Liver (tissue), 8 donors: ENCODE measurements at regions not wholly inside any gene's neighbourhood (a gene's known extent, or its start where the extent isn't known, plus 50 kb on each side); places are given as distances from the start of the nearest gene placed in this dataset.

Source experiments
- DNase-seq: peaks from one replicate; pipeline ENCODE4 v3.0.0-alpha.2; 2017; ENCODE audit warnings: low spot score
- H3K27ac ChIP-seq, 2 donors: one replicate each; pipeline ENCODE4 v1.7.0; 2013; ENCODE audit warnings: inconsistent platforms in 2 of 2, low read length in 2 of 2, control low read depth in 1 of 2, low read depth in 1 of 2, mild to moderate bottlenecking in 1 of 2
- H3K27me3 ChIP-seq, 4 donors: one replicate each; pipeline versions ENCODE4 v1.6.1 to v1.7.0; 2013; ENCODE audit warnings: low read length in 3 of 4, inconsistent platforms in 1 of 4, mild to moderate bottlenecking in 1 of 4, moderate library complexity in 1 of 4; ENCODE audit not compliant: control insufficient read depth in 4 of 4, insufficient read depth in 4 of 4
- H3K36me3 ChIP-seq, 4 donors: one replicate each; pipeline versions ENCODE4 v1.6.1 to v1.7.0; 2013; ENCODE audit warnings: low read length in 3 of 4, mild to moderate bottlenecking in 3 of 4, low read depth in 1 of 4, moderate library complexity in 1 of 4; ENCODE audit not compliant: control insufficient read depth in 4 of 4, insufficient read depth in 3 of 4
- H3K4me1 ChIP-seq, 4 donors: one replicate each; pipeline versions ENCODE4 v1.6.1 to v1.7.0; 2013; ENCODE audit warnings: low read length in 3 of 4, mild to moderate bottlenecking in 3 of 4, moderate library complexity in 1 of 4; ENCODE audit not compliant: control insufficient read depth in 4 of 4, insufficient read depth in 4 of 4
- H3K4me3 ChIP-seq, 3 donors: one replicate each; pipeline versions ENCODE4 v1.6.1 to v1.7.0; 2013; ENCODE audit warnings: low read length in 3 of 3, control low read depth in 1 of 3, low read depth in 1 of 3, mild to moderate bottlenecking in 1 of 3
- H3K9ac ChIP-seq, 2 donors: one replicate each; pipeline ENCODE4 v1.7.0; 2013; ENCODE audit warnings: low read length in 2 of 2, mild to moderate bottlenecking in 2 of 2, moderate library complexity in 2 of 2, control low read depth in 1 of 2, low read depth in 1 of 2
- H3K9me3 ChIP-seq, 4 donors: one replicate each; pipeline versions ENCODE4 v1.6.1 to v1.7.0; 2013; ENCODE audit warnings: low read length in 3 of 4; ENCODE audit not compliant: control insufficient read depth in 4 of 4
- EGR1 ChIP-seq, 2 donors: IDR thresholded peaks; 2 replicates each; pipeline ENCODE4 v1.6.1; 2016 to 2018; ENCODE audit warnings: antibody characterized with exemption in 2 of 2, low read depth in 2 of 2
- FOXA1 ChIP-seq: IDR thresholded peaks from 2 replicates; pipeline ENCODE4 v1.6.1; 2016; ENCODE audit warnings: antibody characterized with exemption
- FOXA2 ChIP-seq: IDR thresholded peaks from 2 replicates; pipeline ENCODE4 v1.6.1; 2016; ENCODE audit warnings: antibody characterized with exemption
- GABPA ChIP-seq, 2 donors: IDR thresholded peaks in 1 of 2; conservative IDR thresholded peaks in 1 of 2; 2 replicates each; pipeline ENCODE4 v1.6.1; 2016; ENCODE audit warnings: antibody characterized with exemption in 2 of 2, mild to moderate bottlenecking in 1 of 2, moderate library complexity in 1 of 2
- HNF4A ChIP-seq, 2 donors: conservative IDR thresholded peaks; 2 replicates each; pipeline ENCODE4 v1.6.1; 2016; ENCODE audit warnings: antibody characterized with exemption in 2 of 2, mild to moderate bottlenecking in 2 of 2
- HNF4G ChIP-seq: IDR thresholded peaks from 2 replicates; pipeline ENCODE4 v1.6.1; 2016; ENCODE audit warnings: antibody characterized with exemption
- JUND ChIP-seq, 2 donors: IDR thresholded peaks; 2 replicates each; pipeline ENCODE4 v1.6.1; 2016; ENCODE audit warnings: antibody characterized with exemption in 2 of 2
- NR2F2 ChIP-seq: IDR thresholded peaks from 2 replicates; pipeline ENCODE4 v1.6.1; 2016; ENCODE audit warnings: antibody characterized with exemption
- RAD21 ChIP-seq, 2 donors: IDR thresholded peaks; 2 replicates each; pipeline ENCODE4 v1.6.1; 2016; ENCODE audit warnings: antibody characterized with exemption in 2 of 2, mild to moderate bottlenecking in 2 of 2
- RXRA ChIP-seq, 2 donors: IDR thresholded peaks; 2 replicates each; pipeline ENCODE4 v1.6.1; 2017 to 2018; ENCODE audit warnings: antibody characterized with exemption in 2 of 2, mild to moderate bottlenecking in 1 of 2
- SP1 ChIP-seq: IDR thresholded peaks from 2 replicates; pipeline ENCODE4 v1.6.1; 2018; ENCODE audit warnings: antibody characterized with exemption, mild to moderate bottlenecking
- TAF1 ChIP-seq: conservative IDR thresholded peaks from 2 replicates; pipeline ENCODE4 v1.6.1; 2016; ENCODE audit warnings: antibody characterized with exemption, mild to moderate bottlenecking
- YY1 ChIP-seq: IDR thresholded peaks from 2 replicates; pipeline ENCODE4 v1.6.1; 2016; ENCODE audit warnings: antibody characterized with exemption, mild to moderate bottlenecking
- WGBS: extraction: QIAGEN DNeasy Blood & Tissue Kit; methylation state at CpG from one replicate; pipeline ENCODE4 v1.1.7; 2013; 5-methylcytosine and 5-hydroxymethylcytosine counted together
- TF ChIP-seq, protein P1 (sequence below): IDR thresholded peaks from 2 replicates; pipeline ENCODE4 v1.6.1; 2016; ENCODE audit warnings: antibody characterized with exemption
- TF ChIP-seq, protein P2 (sequence below): IDR thresholded peaks from 2 replicates; pipeline ENCODE4 v1.6.1; 2016; ENCODE audit warnings: antibody characterized with exemption
- TF ChIP-seq, protein P3 (sequence below): IDR thresholded peaks from 2 replicates; pipeline ENCODE4 v1.6.1; 2016; ENCODE audit warnings: antibody characterized with exemption
- TF ChIP-seq, protein P4 (sequence below): IDR thresholded peaks from 2 replicates; pipeline ENCODE4 v1.6.1; 2016; ENCODE audit warnings: antibody characterized with exemption, mild to moderate bottlenecking
- TF ChIP-seq, protein P5 (sequence below): fragments of 150-350 bp; IDR thresholded peaks from 2 replicates; pipeline ENCODE4 v1.5.1; 2017; ENCODE audit warnings: improper control_type of control experiment, low read depth, low read length; ENCODE audit not compliant: missing input control
- donor health status: healthy.
- donor health status: healthy.
- donor health status: healthy.
- donor health status: healthy.
- donor health status: healthy.

DNA sequence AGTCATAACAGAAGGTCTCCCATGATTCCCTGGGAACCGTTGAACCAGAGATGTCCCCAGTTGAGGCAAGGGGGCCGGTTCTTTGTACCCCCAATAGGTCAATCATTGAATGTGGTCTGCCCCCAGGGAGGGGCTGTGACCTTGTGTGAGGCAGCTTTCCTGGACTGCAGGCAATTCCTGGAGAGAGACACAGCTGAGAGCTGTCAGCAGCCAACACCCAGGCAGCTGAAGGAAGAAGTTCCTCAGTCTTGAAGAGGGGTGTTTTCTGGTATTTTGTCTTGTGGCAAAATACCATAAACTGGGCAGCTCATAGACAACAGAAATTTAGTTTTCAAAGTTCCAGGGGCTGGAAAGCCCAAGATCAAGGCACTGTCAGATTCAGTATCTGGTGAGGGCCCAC is 185.7 kb upstream of the ATP6AP2 start:
- DNase-seq: no peak
- H3K27me3 ChIP-seq: no peaks in the 10 kb centered on the region
- no peak overlapping the region for H3K9ac ChIP-seq
- no peak overlapping the region for H3K27ac ChIP-seq
- WGBS: 85% methylated on average over 2 of the region's 2 CpGs
- peaks cover 0 to 10% (median 4%) of the 10 kb centered on the region in 4 donors for H3K9me3 ChIP-seq
- no peak overlapping the region for H3K4me3 ChIP-seq
- no peaks in the 10 kb centered on the region for H3K4me1 ChIP-seq
- no peaks in the 10 kb centered on the region for H3K36me3 ChIP-seq
- TF ChIP-seq RXRA (IDR thresholded peaks at IDR 0.05) (no peak), FOXA1 (no peak), RAD21 (IDR thresholded peaks at IDR 0.05) (no peak), NR2F2 (no peak), HNF4G (no peak), HNF4A (conservative IDR thresholded peaks at IDR 0.05) (no peak), YY1 (no peak), SP1 (no peak), GABPA (IDR thresholded peaks at IDR 0.05 in 1 of 2, conservative IDR thresholded peaks at IDR 0.05 in 1 of 2) (no peak), FOXA2 (no peak), EGR1 (IDR thresholded peaks at IDR 0.05; ENCODE audit: low read depth in 2 of 2) (no peak), JUND (IDR thresholded peaks at IDR 0.05) (no peak), TAF1 (no peak)
- TF ChIP-seq, protein P1, sequence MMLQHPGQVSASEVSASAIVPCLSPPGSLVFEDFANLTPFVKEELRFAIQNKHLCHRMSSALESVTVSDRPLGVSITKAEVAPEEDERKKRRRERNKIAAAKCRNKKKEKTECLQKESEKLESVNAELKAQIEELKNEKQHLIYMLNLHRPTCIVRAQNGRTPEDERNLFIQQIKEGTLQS: no peak
- TF ChIP-seq, protein P2, sequence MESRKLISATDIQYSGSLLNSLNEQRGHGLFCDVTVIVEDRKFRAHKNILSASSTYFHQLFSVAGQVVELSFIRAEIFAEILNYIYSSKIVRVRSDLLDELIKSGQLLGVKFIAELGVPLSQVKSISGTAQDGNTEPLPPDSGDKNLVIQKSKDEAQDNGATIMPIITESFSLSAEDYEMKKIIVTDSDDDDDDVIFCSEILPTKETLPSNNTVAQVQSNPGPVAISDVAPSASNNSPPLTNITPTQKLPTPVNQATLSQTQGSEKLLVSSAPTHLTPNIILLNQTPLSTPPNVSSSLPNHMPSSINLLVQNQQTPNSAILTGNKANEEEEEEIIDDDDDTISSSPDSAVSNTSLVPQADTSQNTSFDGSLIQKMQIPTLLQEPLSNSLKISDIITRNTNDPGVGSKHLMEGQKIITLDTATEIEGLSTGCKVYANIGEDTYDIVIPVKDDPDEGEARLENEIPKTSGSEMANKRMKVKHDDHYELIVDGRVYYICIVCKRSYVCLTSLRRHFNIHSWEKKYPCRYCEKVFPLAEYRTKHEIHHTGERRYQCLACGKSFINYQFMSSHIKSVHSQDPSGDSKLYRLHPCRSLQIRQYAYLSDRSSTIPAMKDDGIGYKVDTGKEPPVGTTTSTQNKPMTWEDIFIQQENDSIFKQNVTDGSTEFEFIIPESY: no peak
- TF ChIP-seq, protein P3, sequence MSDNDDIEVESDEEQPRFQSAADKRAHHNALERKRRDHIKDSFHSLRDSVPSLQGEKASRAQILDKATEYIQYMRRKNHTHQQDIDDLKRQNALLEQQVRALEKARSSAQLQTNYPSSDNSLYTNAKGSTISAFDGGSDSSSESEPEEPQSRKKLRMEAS: no peak
- TF ChIP-seq, protein P4, sequence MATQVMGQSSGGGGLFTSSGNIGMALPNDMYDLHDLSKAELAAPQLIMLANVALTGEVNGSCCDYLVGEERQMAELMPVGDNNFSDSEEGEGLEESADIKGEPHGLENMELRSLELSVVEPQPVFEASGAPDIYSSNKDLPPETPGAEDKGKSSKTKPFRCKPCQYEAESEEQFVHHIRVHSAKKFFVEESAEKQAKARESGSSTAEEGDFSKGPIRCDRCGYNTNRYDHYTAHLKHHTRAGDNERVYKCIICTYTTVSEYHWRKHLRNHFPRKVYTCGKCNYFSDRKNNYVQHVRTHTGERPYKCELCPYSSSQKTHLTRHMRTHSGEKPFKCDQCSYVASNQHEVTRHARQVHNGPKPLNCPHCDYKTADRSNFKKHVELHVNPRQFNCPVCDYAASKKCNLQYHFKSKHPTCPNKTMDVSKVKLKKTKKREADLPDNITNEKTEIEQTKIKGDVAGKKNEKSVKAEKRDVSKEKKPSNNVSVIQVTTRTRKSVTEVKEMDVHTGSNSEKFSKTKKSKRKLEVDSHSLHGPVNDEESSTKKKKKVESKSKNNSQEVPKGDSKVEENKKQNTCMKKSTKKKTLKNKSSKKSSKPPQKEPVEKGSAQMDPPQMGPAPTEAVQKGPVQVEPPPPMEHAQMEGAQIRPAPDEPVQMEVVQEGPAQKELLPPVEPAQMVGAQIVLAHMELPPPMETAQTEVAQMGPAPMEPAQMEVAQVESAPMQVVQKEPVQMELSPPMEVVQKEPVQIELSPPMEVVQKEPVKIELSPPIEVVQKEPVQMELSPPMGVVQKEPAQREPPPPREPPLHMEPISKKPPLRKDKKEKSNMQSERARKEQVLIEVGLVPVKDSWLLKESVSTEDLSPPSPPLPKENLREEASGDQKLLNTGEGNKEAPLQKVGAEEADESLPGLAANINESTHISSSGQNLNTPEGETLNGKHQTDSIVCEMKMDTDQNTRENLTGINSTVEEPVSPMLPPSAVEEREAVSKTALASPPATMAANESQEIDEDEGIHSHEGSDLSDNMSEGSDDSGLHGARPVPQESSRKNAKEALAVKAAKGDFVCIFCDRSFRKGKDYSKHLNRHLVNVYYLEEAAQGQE: no peak
- TF ChIP-seq, protein P5, sequence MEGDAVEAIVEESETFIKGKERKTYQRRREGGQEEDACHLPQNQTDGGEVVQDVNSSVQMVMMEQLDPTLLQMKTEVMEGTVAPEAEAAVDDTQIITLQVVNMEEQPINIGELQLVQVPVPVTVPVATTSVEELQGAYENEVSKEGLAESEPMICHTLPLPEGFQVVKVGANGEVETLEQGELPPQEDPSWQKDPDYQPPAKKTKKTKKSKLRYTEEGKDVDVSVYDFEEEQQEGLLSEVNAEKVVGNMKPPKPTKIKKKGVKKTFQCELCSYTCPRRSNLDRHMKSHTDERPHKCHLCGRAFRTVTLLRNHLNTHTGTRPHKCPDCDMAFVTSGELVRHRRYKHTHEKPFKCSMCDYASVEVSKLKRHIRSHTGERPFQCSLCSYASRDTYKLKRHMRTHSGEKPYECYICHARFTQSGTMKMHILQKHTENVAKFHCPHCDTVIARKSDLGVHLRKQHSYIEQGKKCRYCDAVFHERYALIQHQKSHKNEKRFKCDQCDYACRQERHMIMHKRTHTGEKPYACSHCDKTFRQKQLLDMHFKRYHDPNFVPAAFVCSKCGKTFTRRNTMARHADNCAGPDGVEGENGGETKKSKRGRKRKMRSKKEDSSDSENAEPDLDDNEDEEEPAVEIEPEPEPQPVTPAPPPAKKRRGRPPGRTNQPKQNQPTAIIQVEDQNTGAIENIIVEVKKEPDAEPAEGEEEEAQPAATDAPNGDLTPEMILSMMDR: no peak
